ENCODE measurements at regions not wholly inside any gene's neighbourhood (a gene's known extent, or its start where the extent isn't known, plus 50 kb on each side); places are given as distances from the start of the nearest gene placed in this dataset.

DNA sequence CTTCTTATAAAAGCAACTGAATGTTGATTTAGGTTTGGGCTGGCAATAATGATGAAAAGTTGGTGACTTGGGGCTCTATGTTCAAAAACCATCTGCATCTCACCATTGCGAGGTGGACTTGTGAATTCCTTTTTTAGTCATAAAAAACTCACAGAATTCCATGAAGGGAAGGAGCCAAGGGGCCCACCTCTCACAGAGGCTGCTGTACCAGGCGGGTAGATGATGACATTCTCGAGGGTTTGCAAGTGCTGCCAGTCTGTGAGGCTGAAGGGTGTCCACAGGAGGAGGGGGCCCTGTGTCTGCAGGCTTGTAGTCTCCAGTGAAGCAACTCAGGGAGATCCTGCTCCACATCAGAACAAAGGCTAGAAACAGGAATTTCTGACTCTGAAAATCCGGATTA lies 195.5 kb upstream of the ZNF32 start:
- no peaks in the 10 kb centered on the region for H3K27me3 ChIP-seq (ENCODE audit: low read depth, low read length)
- H3K79me2 ChIP-seq (ENCODE audit: low read length): no peaks in the 10 kb centered on the region
- no peaks in the 10 kb centered on the region for H3K36me3 ChIP-seq (replicated peaks; ENCODE audit: low read depth, low read length)
- H3K9ac ChIP-seq (ENCODE audit: low read length): no peak overlapping the region
- H4K20me1 ChIP-seq (ENCODE audit: insufficient read depth, low read length): no peaks in the 10 kb centered on the region
- TF ChIP-seq CTCF (IDR thresholded peaks at IDR 0.05; ENCODE audit: low read depth, low read length): no peak
- TF ChIP-seq EZH2phosphoT487 (IDR thresholded peaks at IDR 0.05; ENCODE audit: low read depth): no peak
- H3K27ac ChIP-seq (ENCODE audit: low read length): no peak overlapping the region
- no peaks in the 10 kb centered on the region for H3K9me3 ChIP-seq (ENCODE audit: insufficient read depth, low read length)
- H2AFZ ChIP-seq (ENCODE audit: low read depth, low read length): no peak overlapping the region
- H3K4me2 ChIP-seq (ENCODE audit: low read length): no peak overlapping the region
- H3K4me3 ChIP-seq (ENCODE audit: low read length): no peak overlapping the region
- no peaks in the 10 kb centered on the region for H3K4me1 ChIP-seq (ENCODE audit: low read length)

- no peaks in the 10 kb centered on the region for H3K36me3 ChIP-seq (replicated peaks; ENCODE audit: low read depth, low read length)
- H3K9me3 ChIP-seq (ENCODE audit: insufficient read depth, low read length): no peaks in the 10 kb centered on the region
- H4K20me1 ChIP-seq (ENCODE audit: insufficient read depth, low read length): no peaks in the 10 kb centered on the region
- H3K4me3 ChIP-seq (ENCODE audit: low read length): no peak overlapping the region
- H2AFZ ChIP-seq (ENCODE audit: low read depth, low read length): no peak overlapping the region
- TF ChIP-seq CTCF (IDR thresholded peaks at IDR 0.05; ENCODE audit: low read depth, low read length) (no peak), EZH2phosphoT487 (IDR thresholded peaks at IDR 0.05; ENCODE audit: low read depth) (no peak)
- no peak overlapping the region for H3K27ac ChIP-seq (ENCODE audit: low read length)
- no peak overlapping the region for H3K9ac ChIP-seq (ENCODE audit: low read length)
- H3K4me2 ChIP-seq (ENCODE audit: low read length): no peak overlapping the region
- no peaks in the 10 kb centered on the region for H3K27me3 ChIP-seq (ENCODE audit: low read depth, low read length)
- no peaks in the 10 kb centered on the region for H3K79me2 ChIP-seq (ENCODE audit: low read length)
- H3K4me1 ChIP-seq (ENCODE audit: low read length): no peaks in the 10 kb centered on the region
Observed at GRCh38 chr10:43843321-43844101, 194.8 kb upstream of the ZNF32 start.

GRCh38 chr10:43842496-43842895 lies 193.8 kb upstream of the ZNF32 start:
- no peaks in the 10 kb centered on the region for H4K20me1 ChIP-seq (ENCODE audit: insufficient read depth, low read length)
- H3K27me3 ChIP-seq (ENCODE audit: low read depth, low read length): no peaks in the 10 kb centered on the region
- H3K4me3 ChIP-seq (ENCODE audit: low read length): no peak overlapping the region
- no peak for TF ChIP-seq CTCF (IDR thresholded peaks at IDR 0.05; ENCODE audit: low read depth, low read length)
- no peak for TF ChIP-seq EZH2phosphoT487 (IDR thresholded peaks at IDR 0.05; ENCODE audit: low read depth)
- H3K36me3 ChIP-seq (replicated peaks; ENCODE audit: low read depth, low read length): no peaks in the 10 kb centered on the region
- no peaks in the 10 kb centered on the region for H3K9me3 ChIP-seq (ENCODE audit: insufficient read depth, low read length)
- no peak overlapping the region for H3K9ac ChIP-seq (ENCODE audit: low read length)
- H3K4me2 ChIP-seq (ENCODE audit: low read length): no peak overlapping the region
- H3K27ac ChIP-seq (ENCODE audit: low read length): no peak overlapping the region
- no peaks in the 10 kb centered on the region for H3K4me1 ChIP-seq (ENCODE audit: low read length)
- H3K79me2 ChIP-seq (ENCODE audit: low read length): no peaks in the 10 kb centered on the region
- H2AFZ ChIP-seq (ENCODE audit: low read depth, low read length): no peak overlapping the region

DNA sequence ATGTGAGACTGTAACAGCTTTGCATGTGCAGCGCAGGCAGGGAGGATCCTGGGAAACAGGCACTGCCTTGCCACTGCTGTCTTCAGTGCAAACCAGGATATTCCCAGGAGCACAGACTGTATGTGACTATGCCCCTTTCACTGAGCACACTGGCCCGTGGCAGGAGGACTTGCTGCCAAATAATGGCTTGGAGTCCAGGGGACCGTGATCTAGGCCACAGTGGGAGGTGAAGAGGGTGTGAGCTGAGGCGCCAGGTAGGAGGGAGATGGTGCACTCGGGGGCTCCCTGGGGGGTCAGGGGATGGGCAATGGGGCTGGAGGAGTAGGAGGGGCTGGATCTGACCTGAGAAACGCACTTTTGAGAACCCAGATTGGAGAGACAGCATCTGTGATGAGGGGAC lies 193.4 kb upstream of the ZNF32 start:
- no peak overlapping the region for H3K9ac ChIP-seq (ENCODE audit: low read length)
- H4K20me1 ChIP-seq (ENCODE audit: insufficient read depth, low read length): no peaks in the 10 kb centered on the region
- H2AFZ ChIP-seq (ENCODE audit: low read depth, low read length): no peak overlapping the region
- no peak overlapping the region for H3K4me2 ChIP-seq (ENCODE audit: low read length)
- no peaks in the 10 kb centered on the region for H3K4me1 ChIP-seq (ENCODE audit: low read length)
- TF ChIP-seq CTCF (IDR thresholded peaks at IDR 0.05; ENCODE audit: low read depth, low read length): no peak
- no peak for TF ChIP-seq EZH2phosphoT487 (IDR thresholded peaks at IDR 0.05; ENCODE audit: low read depth)
- H3K36me3 ChIP-seq (replicated peaks; ENCODE audit: low read depth, low read length): no peaks in the 10 kb centered on the region
- H3K9me3 ChIP-seq (ENCODE audit: insufficient read depth, low read length): no peaks in the 10 kb centered on the region
- no peaks in the 10 kb centered on the region for H3K79me2 ChIP-seq (ENCODE audit: low read length)
- H3K27ac ChIP-seq (ENCODE audit: low read length): no peak overlapping the region
- no peak overlapping the region for H3K4me3 ChIP-seq (ENCODE audit: low read length)
- no peaks in the 10 kb centered on the region for H3K27me3 ChIP-seq (ENCODE audit: low read depth, low read length)
